ENCODE measurements at regions not wholly inside any gene's neighbourhood (a gene's known extent, or its start where the extent isn't known, plus 50 kb on each side); places are given as distances from the start of the nearest gene placed in this dataset.

GRCh38 chr20:39150501-39150900, 188.4 kb downstream of the DHX35 start:
- H4K20me1 ChIP-seq (replicated peaks in 1 of 2; ENCODE audit: control insufficient read depth in 1 of 2, insufficient read depth in 2 of 2, low read length in 2 of 2): no peaks in the 10 kb centered on the region
- H2BK12ac ChIP-seq (ENCODE audit: low read depth, low read length): no peak overlapping the region
- 91% methylated on average over 13 of the region's 13 CpGs; no CpG with 5 or more reads in 1 of the 2 experiments for WGBS, 2 experiments (ENCODE audit: extremely low coverage in 1 of 2, insufficient coverage in 1 of 2, insufficient read length in 1 of 2, insufficient replicate concordance in 2 of 2, low coverage in 1 of 2, low lambda C conversion rate in 2 of 2, missing lambda C conversion rate in 1 of 2)
- H3K18ac ChIP-seq (ENCODE audit: extremely low read depth, low read length): no peak overlapping the region
- H3K9me3 ChIP-seq (ENCODE audit: insufficient read depth in 2 of 2, low read depth in 1 of 2, low read length in 1 of 2): no peaks in the 10 kb centered on the region
- no peak overlapping the region for H3K9ac ChIP-seq (replicated peaks in 1 of 4; ENCODE audit: extremely low read depth in 1 of 4, low read depth in 3 of 4, low read length in 3 of 4)
- no peak overlapping the region for H3K23ac ChIP-seq (ENCODE audit: insufficient read length)
- H3K56ac ChIP-seq (replicated peaks; ENCODE audit: insufficient read length, low read depth, low read length): no peak overlapping the region
- FAIRE-seq (no peak), DNase-seq (ENCODE audit: low read depth in 1 of 2, low spot score in 2 of 2) (no peak)
- H4K8ac ChIP-seq (ENCODE audit: extremely low read depth, insufficient read depth, low read length): no peak overlapping the region
- no peaks in the 10 kb centered on the region; a peak in 1 of 8 replicates for H3K36me3 ChIP-seq (ENCODE audit: control insufficient read depth in 2 of 4, insufficient read depth in 4 of 4, low read length in 3 of 4)
- no peak overlapping the region for H2BK120ac ChIP-seq (replicated peaks; ENCODE audit: low read depth, low read length)
- no peak overlapping the region for H2AFZ ChIP-seq (ENCODE audit: low read length)
- no peaks in the 10 kb centered on the region for H3K23me2 ChIP-seq (ENCODE audit: low read depth, low read length)
- no peak overlapping the region for H4K91ac ChIP-seq (replicated peaks; ENCODE audit: insufficient read length, low read length)
- peaks cover 0 to 9% (median 5%) of the 10 kb centered on the region in 4 experiments; a peak in 5 of 7 replicates for H3K4me1 ChIP-seq (replicated peaks in 1 of 4; ENCODE audit: control insufficient read depth in 3 of 4, insufficient read depth in 4 of 4, low read length in 3 of 4)
- no peak overlapping the region for H2BK5ac ChIP-seq (ENCODE audit: low read depth, low read length)
- ChIA-PET CTCF (ENCODE audit: partially characterized antibody) (interaction anchor here (0.6 to 0.9 kb wide), 4 partner anchors 20 to 1011 kb away, joined by 3 to 4 read pairs (median 3); no protein-coding TSS in a partner anchor), POLR2A (ENCODE audit: partially characterized antibody) (interaction anchor here (1.4 kb wide), 1 partner anchor 60 kb away, joined by 3 read pairs; no protein-coding TSS in a partner anchor)
- no peak overlapping the region for H4K5ac ChIP-seq (ENCODE audit: insufficient read length, low read depth, low read length)
- no peak overlapping the region for H3K4me3 ChIP-seq (ENCODE audit: extremely low read depth in 1 of 4, insufficient read depth in 2 of 4, low read depth in 3 of 4, low read length in 4 of 4)
- no peak overlapping the region for H2BK15ac ChIP-seq (ENCODE audit: low read length)
- no peaks in the 10 kb centered on the region for H3K79me2 ChIP-seq (ENCODE audit: control insufficient read depth in 1 of 2, insufficient read depth in 2 of 2, low read length in 2 of 2)
- no peak overlapping the region for H3K4ac ChIP-seq (replicated peaks; ENCODE audit: insufficient read length, low read depth, low read length)
- no peak overlapping the region for H2BK20ac ChIP-seq (ENCODE audit: low read length)
- no peak overlapping the region for H3K27ac ChIP-seq (ENCODE audit: low read depth, low read length)
- H3K79me1 ChIP-seq (ENCODE audit: low read depth, low read length): no peaks in the 10 kb centered on the region; the same call in 1 of the 2 replicates
- H2AK5ac ChIP-seq (ENCODE audit: low read depth, low read length): no peak overlapping the region
- H3K27me3 ChIP-seq (replicated peaks in 1 of 4; ENCODE audit: control insufficient read depth in 3 of 4, extremely low read depth in 1 of 4, insufficient read depth in 3 of 4, low read length in 3 of 4): no peaks in the 10 kb centered on the region
- no peak overlapping the region for H3K14ac ChIP-seq (ENCODE audit: insufficient read length)
- no peak for TF ChIP-seq CTCF (IDR thresholded peaks at IDR 0.05; ENCODE audit: control extremely low read depth in 1 of 3, insufficient read depth in 1 of 3, low read depth in 1 of 3, low read length in 3 of 3)
- TF ChIP-seq CREB1 (IDR thresholded peaks at IDR 0.05): no peak
- no peak for TF ChIP-seq SIX5 (IDR thresholded peaks at IDR 0.05; ENCODE audit: low read depth, low read length)
- H3K4me2 ChIP-seq (ENCODE audit: insufficient read depth in 1 of 2, low read depth in 2 of 2, low read length in 2 of 2): no peak overlapping the region
